GM19238 (cell line): ENCODE measurements at regions not wholly inside any gene's neighbourhood (a gene's known extent, or its start where the extent isn't known, plus 50 kb on each side); places are given as distances from the start of the nearest gene placed in this dataset.
"Not testable (repeated sequence)": the region's sequence is repeated elsewhere in the genome, so short reads cannot be mapped to it uniquely, and the experiment has no call there.

Source experiments
- DNase-seq: peaks from one replicate; pipeline ENCODE4 v3.0.0; 2011; ENCODE audit warnings: low spot score; ENCODE audit not compliant: insufficient read length

DNA sequence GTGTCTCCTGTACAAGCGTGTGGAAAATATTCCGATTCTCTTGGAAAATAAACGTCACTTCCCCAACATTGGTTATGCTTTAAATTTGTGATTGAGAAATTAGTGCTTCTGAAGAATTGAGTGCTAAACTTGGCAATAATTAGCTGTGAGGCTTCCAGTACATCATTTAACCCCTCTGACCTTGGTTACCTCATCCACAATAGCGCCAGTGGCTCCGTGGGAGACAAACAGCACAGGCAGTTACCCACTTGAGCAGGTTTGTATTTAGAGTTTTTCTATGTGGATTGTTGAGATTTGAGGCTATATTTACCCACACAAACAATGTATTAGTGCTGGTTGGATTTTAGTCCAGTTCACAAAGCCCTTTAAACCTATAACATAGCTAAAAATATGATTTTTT, 476.5 kb downstream of the NKX6-1 start:
- DNase-seq, result no peak

DNA sequence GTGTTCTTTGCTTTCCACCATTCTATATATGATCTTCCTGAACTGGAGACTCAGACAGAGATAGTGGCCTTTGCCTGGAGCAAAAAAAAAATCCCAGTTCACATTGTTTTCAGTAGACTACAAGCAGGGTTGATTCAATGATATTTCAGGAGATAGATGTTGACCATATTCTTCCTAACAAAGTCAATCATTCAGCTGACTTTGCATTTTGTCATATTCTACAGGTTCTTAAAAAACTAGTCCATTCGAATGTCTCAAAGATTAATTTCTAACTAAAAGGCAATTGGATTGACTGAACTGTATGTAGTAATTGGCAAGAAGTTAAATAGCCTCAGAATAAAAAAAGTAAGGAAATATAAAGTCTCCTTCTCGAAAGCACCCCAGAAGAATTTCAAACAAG, 479.5 kb downstream of the NKX6-1 start:
- no peak for DNase-seq

DNA sequence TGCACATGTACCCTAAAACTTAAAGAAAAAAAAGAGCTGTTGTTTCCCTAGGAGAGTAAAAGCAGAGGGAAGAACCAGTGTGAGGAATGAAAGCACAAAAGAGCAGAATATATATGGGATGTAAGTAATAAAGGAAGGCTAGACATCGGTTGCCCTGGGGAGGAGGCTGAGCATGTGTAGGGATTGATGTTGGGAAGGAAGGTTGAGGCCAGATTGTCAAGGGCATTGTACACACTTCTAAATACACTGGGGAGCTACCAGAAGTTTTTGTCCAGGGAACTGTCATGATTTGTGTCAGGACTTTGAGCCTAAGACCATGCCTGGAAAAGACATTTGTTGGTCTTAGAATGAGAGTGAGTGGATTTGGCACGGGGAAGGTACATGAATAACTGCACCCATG, 467.1 kb downstream of the GPAT3 start:
- DNase-seq, result no peak

DNA sequence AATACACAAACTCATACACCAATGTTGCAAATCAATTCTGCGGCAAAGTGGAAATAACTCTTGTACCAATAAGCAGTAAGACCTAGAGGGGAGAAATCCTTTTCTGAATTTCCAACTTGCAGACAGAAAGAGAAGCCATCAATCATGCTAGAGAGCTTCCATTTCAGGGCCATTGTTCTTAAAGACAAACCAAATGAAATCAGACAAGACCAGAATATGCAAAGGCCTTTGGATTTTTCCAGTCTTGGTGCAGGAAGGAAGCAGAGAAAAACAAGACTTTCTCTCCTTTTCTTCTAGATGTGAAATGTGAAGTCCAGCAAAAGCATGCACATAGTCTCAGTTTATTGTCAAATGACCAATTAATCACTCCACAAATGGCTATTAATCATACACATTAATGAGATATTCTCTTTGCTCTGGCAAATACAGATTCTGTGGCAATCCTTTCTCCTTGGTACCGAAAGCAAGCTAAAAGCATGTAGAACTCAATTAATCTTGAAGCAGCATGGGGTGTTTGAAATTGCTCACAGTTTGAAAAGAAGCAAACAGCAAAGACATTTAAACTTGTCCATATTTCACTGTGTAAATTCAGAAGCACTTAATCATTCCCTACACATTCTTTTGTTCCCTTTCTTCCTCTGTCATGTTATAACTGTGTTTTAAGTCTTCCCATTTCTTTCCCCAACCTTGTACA, 466.1 kb downstream of the GPAT3 start:
- no peak for DNase-seq

DNA sequence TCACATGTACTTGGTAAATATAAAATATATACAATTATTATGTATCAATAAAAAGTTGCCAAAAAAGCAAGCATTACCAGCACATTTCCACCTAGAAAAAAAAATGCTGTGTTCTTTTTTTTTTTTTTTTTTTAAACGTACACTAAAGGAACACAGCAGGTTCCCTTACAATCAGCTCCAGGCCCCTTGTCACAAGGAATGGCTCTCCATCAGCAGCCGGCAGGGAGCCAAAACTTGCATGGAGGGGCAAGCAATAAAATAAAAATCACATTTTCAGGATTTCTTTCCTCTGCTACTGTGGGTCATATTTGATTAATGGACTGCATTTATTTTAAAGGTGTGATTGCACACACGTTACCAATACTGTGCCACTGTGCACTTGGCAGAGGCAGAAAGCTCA, 460.3 kb downstream of the GPAT3 start:
- DNase-seq, result no peak

DNA sequence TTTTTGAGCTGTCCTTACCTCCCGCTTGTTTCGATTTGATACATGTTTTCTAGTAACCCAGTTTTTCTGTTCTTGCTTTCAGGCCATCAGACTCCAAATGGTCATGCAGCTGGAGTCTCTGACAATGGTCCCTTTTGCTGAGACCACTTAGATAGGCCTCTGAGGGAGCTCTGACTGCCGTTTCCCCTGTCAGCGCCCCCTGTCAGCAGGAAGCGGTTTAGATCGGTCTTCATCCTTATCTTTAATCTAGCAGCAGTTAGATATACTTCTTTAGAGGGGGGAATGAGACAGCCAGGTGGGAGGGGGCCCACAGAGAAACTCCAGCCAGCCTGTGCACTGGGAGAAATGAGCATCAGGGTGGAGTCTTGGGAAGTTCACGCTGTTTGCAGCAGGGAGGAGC, 457.9 kb downstream of the GPAT3 start:
- no peak for DNase-seq

DNA sequence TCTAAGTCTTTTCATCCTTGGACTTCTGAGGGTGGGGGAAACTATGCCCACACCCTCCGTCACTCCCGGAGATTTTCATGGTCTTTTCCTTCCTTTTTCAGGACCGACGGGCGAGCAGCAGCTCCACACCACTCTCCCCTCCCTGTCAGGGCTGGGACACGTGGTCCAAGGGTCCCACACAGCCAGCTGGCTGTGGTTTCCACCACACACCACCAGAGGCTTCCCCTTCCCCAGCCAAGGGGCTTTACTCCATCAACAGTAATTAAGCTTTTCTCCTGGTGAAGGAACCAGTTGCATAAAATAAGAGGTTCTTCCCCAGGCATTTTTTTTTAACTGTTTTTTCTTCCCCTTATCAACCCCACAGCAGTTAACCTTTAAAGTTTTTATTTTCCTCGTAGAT, 453.9 kb downstream of the GPAT3 start:
- no peak for DNase-seq

DNA sequence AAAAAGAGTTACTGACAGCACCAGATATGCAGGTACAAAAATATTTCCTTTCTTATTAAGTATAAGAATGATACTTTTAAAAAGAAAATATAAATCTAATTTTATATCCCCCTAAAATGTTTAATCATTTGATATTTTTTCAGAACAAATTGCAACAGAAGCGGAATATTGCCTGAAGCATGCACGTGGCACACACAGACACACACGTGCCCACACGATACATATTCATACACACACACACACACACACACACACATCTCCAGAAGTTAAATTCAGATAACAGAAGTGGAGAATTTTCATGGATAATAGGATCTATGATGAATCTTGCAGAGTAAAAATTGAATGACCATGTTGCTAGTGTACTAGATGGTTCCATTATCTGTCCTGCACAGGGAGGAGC, 445.2 kb downstream of the GPAT3 start:
- DNase-seq, result no peak

DNA sequence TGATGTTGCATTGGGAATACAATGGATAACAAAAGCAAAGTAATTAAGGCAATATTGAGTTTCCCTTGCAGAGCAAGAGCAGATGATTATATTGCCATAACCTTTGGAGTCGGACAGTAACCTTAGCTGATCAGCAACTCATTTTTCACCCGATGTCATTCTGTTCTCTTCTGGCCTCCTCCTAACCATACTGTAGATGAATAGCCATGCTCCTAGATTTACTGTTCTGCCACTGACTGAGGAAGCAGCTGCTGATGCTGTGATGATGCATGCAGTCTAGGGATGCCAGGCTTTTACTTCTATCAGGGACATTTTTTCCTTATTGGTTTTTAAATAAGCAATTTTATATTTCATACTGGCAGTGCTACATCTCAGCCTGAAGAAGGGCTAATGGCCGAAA, 443.9 kb downstream of the GPAT3 start:
- no peak for DNase-seq

DNA sequence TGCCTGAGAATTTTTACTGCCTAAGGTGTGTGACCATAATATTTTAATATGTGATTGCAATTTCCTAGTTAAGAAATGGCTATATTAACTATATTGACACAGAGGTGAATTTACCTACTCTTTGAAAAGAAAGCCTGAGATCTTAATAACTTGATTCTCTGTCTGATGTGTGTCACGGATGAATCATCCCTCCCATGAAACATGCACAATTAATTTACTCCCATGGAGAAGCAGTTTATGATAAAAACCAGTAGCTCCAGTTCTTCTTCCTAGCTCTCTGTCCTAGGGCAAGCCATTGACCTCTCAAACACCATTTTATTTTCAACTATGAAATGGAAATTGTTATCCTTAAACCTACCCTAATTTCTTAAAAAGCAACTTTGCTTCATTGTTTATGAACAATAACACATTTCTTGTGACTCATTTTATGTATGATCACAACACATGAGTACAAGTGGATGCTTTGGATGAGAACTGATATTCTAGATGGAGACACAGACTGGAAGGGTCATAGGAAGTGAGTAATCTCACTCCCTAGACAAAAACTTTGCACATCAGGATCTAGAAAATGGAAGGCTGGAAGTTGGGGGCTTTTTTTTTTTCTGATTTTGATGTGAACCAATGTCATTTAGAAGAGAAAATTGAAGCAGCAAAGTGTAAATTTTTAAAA, 438.3 kb downstream of the GPAT3 start:
- DNase-seq, result no peak

DNA sequence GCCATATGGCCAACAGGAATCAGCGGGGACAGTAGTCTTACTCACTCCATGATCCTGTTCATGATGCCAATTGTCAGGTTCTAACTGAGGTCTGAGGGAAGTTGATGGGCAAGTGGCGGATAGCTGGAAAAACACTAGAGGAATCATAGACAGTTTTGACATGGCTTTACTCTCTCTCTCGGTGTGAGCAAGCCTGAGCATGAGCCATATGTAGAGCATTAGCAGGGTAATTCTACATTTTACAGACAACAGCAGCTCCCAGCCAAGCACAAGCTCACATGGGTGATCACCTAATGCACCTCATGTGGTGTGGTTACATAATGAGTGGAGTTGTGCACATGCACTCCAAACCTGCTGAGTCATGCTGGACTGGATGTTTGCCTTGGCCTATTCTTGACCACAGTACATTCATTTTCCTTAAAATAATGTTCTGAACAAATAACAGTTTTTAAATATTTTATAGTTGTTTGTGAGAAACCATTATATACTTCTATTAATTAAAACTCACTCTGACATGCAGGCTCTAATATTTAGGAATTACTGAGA, 429.2 kb downstream of the GPAT3 start:
- DNase-seq, result no peak

DNA sequence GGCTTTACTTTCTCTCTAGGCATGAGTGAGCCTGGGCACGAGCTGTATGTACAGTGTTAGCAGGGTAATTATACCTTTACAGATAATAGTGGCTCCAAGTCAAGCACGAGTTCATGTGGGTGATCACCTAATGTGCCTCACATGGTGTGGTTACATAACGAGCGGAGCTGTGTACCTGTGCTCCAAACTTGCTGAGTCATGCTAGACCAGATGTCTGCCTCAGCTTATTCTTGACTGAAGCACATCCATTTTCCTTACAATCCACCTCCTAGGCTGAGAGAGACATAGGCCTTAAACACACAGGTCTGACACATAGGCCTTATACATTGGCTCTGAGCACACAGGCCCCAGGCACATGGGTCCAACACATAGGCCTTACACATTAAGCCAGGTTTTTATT, 426.6 kb downstream of the GPAT3 start:
- no peak for DNase-seq

DNA sequence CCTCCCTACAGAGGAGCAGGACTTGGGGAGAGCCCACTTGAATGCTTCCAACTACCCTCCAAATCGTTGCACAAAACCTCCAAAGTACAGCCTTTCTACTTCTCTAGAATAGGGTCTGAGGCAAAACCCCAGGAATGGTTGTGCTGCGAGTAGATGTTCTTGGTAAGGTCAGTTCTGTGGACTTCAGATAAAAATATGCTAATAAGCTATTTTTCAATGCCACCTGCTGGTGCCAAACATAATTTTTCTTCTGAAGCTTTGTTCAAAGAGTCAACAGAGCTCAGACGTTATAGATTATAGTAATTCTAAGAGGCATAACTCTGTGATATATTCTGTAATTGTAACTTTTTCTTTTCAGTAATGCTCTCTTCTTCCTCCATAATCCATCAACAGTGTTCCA, 425.7 kb downstream of the GPAT3 start:
- DNase-seq, result no peak

DNA sequence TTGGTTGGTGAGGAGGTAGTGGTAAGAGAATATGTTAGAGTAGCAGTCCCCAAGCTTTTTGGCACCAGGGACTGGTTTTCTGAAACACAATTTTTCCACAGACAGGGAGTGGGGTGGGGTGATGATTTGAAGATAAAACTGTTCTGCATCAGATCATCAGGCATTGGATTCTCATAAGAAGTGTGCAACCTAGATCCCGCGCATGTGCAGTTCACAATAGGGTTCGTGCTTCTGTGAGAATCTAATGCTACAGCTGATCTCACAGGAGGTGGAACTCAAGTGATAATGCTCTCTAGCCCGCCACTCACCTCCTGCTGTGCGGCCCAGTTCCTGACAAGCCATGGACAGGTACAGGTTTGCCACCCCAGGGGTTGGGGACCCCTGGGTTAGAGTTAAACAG, 423.3 kb downstream of the GPAT3 start:
- no peak for DNase-seq

DNA sequence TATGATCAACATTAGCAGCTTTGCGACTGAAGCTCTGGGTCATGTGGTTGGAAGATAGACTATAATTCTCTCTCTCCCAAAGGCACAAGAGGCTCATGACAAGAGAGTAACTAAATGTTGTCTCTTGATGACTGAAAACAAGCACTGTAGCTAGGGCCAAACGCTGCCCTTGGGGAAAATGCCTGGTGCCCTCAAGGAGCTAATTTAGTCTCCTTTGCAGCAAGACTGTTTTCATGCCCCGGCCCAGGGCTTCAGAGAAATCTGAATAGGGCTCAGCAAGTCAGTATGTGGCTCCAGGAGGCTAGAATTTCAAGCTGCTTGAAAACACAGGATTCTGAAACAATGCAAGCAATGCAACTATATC, 411.9 kb downstream of the GPAT3 start:
- DNase-seq, result no peak

DNA sequence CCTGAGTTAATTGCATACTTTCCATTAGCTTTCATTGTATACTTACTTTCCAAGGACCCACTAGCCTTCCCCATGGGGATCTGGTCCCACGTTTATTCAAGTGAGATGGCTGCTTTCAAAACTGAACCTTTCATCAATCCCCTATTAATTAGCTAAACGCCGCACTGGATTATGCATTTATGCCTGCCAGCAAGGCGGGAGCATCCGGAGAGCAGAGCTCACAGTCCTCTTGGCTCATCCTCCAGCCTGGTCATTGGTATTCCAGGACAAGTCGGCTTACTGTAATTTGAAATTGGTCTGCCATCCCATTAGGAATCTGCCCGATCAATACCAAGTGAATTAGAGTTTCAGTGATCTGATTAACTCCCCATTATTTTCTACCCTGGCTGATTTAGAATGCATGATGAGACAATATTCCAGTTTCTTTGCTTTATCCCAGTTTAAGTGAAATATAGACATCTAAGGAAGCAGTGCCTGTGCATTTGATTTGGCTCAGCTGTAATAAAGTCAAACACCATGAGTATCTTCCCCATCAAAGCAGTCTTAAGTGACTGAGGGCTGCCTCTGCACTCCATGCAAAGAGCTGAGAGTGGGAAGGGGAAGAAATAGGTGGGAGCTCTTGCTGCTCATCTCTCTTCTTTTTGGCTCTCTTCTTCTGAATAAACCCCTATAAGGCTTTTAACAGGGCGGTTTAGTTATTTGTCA, 411.4 kb downstream of the GPAT3 start:
- no peak for DNase-seq

DNA sequence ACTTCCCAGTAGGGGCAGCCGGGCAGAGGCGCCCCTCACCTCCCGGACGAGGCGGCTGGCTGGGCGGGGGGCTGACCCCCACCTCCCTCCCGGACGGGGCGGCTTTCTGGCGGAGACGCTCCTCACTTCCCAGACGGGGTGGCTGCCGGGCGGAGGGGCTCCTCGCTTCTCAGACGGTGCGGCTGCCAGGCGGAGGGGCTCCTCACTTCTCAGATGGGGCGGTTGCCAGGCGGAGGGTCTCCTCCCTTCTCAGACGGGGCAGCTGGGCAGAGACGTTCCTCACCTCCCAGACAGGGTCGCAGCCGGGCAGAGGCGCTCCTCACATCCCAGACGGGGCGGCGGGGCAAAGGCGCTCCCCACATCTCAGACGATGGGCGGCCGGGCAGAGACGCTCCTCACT, 407.8 kb downstream of the GPAT3 start:
- DNase-seq, result not testable (repeated sequence)

DNA sequence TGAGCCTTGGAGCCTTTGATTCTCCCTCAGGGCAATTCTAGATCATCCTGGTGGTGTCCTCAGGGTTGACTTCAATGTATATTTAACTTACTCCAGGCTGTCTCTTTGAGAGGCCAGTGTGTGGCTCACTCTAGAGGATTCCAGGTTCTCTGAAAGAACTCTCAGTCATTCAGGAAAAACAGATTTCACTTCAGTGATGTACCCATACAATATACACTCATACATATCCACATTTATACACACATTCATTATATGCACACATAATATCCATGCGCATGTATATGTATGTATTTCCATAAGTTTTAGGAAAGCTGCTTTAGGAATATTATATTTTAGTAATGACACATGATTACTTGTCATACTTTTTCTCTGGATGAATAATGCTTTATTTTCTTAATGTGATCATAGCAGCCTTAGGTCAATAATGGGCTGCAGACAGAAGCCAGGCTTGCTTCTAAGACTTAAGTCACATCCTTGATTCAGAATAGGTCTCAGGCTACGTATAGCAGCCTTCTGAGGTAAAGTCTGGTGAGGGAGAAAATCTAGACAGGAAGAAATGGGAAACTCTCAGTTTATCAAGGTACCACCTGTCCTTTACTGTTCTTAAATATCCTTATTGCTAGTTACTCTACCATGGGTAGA, 397.0 kb downstream of the GPAT3 start:
- no peak for DNase-seq

DNA sequence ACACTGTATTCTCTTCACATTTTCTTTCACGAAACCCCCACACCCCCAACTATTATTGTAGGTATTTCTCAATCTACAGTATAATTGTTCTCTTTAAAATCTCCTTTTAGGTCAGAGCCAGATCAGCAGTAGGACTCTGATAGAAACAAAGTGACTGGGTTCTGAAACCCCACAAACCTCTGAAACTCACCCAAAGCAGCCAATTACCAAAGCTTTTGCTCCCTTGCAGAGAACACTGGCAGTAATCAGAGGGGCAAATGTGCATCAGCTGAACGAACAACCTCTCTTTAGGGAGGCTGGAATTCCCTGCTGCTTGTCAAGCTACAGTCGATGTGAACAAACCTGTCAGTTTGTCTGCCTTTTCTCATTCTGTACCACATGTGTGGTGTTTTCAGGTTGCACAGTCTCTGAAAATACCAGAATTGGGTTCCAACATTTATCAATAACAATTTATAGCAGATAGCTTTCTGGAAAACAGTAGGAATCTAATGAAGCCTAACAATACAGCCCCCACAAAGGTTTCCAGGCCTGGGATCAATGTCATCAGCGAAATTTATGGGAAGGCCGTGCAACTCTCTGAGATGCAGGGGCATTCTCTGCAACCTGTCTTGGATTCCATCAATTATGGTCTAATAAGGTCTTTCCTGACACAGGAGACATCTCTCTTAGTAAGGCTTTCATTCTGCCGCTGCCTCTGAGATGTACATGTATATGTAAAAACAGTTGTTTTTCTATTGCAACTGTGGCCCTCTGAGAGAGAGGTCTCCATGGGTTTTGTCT, 395.9 kb downstream of the GPAT3 start:
- DNase-seq, result no peak

DNA sequence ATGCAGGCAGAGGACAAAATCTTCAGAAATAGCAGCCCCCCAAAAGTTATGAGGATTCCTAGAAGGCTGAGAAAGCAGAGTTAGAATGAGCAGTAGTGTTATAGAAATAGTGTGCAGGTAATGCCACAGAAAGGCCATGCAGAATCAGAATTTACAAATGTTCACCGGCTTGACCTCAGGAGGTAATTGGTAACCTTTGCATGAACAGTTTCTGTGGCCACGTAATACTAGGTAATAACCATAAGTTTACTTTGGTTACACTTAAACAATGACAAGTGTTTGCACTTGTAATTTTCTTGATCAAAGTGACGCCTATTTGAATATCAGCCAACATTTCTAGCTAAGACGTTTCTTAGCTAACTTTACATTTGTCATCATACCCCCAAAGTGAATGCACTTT, 393.6 kb downstream of the GPAT3 start:
- no peak for DNase-seq

DNA sequence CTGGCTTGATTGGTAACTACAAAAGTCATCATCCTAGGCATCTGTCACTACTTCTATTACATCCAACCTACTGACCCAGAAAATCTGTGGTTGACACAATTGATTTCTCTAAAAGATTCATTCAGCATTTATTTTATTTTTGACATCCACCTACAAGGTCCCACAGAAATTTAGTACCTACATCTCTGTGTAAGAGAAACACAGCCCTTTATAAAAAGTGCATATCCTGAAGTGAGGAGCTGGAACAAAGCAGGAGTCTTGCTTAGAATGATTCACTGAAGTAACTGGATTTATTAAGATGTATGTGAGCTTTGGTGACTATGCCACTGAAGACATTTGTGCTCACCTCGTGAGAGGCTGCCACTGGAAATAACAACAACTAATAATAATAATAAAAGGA, 391.0 kb downstream of the GPAT3 start:
- DNase-seq, result no peak
